ENCODE measurements at regions not wholly inside any gene's neighbourhood (a gene's known extent, or its start where the extent isn't known, plus 50 kb on each side); places are given as distances from the start of the nearest gene placed in this dataset.
A peak's percentile ranks its signal among the peaks of the same experiment; 100 is the strongest.
"Not testable (repeated sequence)": the region's sequence is repeated elsewhere in the genome, so short reads cannot be mapped to it uniquely, and the experiment has no call there.

DNA sequence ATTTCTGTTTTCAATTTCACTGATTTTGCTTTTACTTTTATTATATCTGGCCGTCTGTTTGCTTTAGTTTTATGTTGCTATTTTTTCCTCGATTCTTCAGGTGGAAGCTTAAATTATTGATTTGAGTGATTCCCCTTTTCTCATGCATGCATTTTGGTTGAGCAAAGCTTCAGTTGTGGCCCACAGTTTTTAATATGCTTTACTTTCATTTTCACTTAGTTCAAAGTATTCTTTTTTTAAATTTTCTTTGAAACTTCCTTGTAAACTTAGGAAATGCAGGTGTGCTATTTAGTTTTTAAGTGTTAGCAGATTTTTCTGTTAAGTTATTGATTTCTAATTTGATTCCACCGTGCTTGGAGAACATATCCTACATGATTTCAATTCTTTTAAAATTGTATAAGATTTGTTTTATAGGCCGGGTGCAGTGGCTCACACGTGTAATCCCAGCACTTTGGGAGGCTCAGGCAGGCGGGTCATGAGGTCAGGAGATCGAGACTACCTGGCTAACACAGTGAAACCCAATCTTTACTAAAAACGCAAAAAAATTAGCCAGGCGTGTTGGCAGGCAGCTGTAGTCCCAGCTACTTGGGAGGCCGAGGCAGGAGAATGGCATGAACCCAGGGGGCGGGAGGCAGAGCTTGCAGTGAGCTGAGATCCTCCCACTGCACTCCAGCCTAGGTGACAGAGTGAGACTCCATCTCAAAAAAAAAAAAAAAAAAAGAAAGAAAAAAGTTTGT is 531.2 kb downstream of the KIF2B start:
- no peak for DNase-seq (ENCODE audit: low spot score)

DNA sequence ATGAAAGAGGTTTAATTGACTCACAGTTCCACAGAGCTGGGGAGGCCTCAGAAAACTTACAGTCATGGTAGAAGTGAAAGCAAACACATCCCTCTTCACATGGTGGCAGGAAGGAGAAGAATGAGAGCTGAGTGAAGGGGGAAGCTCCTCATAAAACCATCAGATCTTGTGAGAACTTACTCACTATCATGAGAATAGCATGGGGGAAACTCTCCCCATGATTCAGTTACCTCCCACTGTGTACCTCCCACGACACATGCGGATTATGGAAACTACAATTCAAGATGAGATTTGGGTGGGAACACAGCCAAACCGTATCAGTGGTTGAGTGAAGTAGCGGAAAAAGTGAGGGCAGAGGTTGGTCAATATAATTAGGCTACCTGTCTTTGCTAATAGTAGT is 538.3 kb downstream of the KIF2B start:
- not testable (repeated sequence) for DNase-seq (ENCODE audit: low spot score)

DNA sequence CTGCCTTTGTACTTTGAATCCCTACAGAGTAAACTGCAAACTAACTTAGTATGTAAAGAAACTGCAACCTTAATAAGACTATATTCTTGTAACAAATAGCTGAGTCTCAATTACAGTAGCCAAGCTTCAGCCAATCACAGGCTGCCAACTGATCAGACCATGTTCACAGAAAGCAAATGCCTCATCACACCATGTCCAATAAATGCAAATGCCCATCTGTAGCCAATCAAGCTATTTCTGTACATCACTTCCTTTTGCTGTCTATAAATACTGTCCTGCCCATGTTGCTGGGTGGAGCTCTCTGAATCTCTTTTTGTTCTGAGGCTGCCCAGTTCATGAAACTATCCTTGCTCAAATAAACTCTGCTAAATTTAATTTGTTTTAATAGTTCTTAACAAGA is 531.7 kb upstream of the TOM1L1 start:
- no peak for DNase-seq (ENCODE audit: low spot score)

DNA sequence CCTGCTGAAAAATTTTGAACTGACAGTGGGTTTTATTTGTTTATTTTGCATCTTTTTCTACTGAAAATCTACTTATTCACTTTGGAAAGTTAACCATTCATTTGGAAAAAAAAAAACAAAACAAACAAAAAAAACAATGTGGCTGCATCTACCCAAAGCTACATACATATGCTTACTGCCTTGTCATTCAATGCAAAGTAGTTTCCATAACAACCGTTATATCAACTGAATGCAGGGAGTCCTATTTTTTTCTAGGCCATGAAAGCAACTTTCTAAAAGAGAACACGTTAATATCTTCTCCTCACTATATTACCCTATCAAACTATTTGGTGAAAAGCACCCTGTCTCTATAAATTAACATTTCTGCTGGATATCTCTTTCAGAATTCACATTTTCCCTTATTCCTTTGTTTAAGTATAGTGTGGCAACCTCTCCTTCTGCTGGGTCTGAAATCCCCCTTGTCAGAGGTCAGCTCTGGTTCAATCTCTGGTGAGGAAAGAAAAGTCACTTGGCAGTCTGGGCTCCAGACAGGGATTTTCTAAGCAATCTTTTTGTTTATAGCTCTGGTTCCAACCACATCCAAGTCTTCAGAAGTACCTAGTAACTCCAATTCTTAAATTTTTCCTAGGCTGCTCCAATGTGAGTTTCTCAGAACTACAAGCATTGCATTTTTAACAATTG is 528.4 kb upstream of the TOM1L1 start:
- DNase-seq (ENCODE audit: low spot score) = no peak

DNA sequence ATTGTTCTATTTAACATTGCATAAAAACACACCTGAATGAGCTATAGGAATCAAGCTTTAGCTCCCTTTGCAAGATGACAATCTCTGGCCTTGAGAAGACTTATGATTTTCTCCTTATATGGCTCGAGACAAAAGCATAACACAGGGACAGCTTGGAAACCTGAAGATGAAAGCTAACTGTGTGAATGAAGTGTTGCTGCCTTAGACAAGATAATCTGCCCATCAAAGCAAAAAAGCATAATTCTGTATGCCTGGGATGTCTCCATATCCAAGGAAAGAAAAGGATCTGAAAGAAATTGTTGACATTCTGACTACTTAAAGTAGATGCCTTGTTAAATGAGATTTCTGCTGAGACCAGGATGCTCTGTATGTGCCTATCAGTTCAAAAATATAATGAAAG is 526.7 kb upstream of the TOM1L1 start:
- DNase-seq (ENCODE audit: low spot score) = peak; percentile 69

DNA sequence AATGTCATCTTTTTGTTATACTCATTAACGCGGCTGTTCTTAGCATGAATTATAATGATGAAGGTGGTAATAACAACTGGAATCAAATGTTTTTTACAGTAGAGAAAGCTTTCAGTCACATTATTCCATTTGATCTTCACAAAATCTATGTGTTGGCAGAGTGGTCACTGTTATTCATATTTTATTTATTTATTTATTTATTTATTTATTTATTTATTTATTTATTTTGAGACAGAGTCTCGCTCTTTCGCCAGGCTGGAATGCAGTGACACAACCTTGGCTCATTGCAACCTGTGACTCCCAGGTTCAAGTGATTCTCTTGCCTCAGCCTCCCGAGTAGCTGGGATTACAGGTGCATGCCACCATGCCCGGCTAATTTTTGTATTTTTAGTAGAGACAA is 524.2 kb upstream of the TOM1L1 start:
- DNase-seq (ENCODE audit: low spot score) = not testable (repeated sequence)

DNA sequence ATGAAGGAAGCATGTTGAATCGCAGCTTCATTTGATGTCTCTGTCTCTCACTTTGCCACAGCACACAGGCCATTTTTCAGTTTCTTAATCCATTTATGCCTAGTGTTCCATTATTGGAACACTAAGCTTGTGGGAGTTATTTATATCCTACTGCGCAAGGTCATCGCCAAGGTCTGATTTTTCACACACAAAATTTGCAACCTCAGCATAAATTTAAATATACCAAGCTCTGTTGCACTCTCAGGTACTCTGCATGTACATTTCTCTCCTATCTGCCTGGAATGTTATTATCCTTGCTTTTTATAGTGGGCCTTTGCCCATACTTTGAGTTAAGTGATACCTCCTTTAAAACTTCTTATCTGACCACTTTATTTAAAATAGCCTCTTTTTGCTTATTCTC is 519.2 kb upstream of the TOM1L1 start:
- DNase-seq (ENCODE audit: low spot score) = no peak

DNA sequence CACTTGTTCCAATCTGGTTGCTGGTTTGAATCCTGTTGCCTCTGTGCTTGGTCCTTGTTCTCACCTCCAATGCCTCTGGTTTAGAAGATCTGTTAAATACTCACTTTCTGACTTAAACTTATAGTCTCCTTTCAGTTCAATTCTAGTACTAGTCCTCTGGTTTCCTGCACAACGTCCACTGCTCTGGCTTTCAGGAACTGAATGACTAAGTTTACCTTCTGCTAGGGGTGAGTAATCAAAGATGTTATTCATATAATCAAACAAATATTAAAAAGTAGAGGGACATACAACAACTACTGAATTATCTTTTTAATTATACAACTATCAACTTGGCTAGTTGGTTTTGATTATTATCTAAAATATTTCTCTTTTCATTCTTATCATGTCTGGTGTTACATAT is 496.4 kb upstream of the TOM1L1 start:
- no peak for DNase-seq (ENCODE audit: low spot score)

DNA sequence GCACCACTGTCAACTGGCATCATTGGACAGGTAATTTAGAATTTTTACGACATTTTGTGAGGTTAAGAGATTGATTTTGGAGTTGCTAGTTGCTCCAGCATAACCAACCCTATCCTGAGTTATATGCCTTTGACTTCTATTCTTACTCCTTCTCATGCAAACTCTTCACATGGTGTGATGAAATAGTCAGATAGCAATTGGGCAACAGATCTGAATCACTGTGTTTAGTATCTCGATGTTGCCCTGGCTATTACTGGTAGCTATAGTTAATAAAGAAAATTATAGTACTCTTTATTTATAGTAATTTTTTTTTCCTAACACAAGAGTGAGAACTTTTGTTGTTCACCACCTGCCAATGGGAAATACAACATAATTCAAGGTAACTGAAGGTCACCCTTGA is 494.8 kb upstream of the TOM1L1 start:
- DNase-seq (ENCODE audit: low spot score) = no peak

DNA sequence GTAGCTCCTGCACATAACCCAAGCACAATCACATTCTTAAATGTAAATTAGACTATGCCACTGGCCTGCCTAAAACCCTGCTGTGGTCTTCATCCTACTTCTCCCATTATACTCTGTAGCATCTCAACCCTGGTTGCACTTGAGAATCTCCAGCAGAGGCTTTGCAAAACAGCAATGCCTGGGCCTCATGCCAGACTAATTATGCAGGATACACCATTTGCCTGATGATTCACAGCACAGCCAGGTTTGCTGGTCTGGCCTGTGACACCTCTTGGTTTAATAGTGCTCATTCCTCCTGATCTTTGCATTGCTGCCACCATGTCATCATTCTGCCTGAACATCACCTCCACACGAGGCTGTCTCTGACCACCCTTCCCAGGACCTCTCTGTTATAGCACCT is 491.9 kb upstream of the TOM1L1 start:
- no peak for DNase-seq (ENCODE audit: low spot score)

DNA sequence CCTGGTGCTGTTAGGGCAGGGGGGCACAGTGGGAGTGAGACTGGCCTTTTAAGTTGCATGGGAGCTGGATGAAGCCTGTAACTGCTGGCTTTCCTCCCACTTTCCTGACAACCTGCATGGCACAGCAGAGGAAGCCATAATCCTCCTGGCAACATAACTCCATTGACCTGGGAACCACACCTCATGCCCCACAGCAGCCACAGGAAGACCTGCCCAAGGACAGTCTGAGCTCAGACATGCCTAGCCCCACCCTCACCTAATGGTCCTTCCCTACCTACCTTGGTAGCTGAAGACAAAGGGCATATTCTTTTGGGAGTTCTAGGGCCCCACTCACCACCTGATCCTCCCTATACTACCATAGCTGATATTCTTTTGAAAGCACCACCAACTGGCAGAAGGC is 482.2 kb upstream of the TOM1L1 start:
- DNase-seq (ENCODE audit: low spot score) = no peak

DNA sequence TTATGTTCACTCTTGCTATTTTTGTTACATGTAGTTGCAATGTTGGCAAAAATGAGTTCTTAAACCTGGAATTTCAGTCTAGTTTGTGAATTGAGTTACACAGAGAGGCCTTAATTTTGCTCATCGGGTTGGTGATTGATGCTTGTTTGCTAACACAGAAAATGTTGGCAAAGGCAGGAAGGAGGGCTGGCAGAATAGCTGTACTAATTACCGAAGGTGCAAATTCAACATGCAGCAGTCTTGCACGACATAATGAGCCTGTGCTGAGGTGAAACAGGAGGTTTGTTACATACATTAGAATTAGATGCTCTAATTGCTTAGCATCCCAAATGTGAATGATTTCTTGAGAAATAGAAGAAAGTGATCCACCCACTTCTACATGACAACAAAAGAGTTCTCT is 475.0 kb upstream of the TOM1L1 start:
- no peak for DNase-seq (ENCODE audit: low spot score)

DNA sequence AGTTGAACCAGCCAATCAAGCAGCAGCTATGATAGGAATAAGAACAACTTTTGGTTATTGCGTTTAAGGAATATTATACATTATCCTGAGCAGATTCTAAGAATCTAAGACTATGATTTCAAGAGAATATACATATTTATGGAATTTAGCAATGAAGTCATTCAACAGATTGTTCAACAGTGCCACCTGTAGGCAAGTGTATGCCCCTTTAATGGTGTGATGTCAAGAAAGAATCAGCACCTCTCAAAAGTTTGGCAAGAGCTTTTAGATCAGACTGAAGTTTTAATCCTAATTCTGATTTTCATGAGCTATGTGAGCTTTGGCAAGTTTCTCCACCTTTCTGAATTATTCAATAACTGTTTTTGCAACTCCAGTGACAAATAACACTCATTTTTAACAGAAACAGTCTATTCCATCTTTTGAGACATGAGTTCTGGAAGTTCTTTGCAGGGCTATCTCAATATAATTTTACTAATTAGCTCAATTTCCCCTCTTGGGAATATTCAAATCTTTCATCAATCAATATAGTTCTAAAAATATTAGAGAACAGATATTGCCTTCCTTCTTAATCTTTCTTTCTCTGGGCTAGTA is 474.3 kb upstream of the TOM1L1 start:
- peak; percentile 35 for DNase-seq (ENCODE audit: low spot score)

DNA sequence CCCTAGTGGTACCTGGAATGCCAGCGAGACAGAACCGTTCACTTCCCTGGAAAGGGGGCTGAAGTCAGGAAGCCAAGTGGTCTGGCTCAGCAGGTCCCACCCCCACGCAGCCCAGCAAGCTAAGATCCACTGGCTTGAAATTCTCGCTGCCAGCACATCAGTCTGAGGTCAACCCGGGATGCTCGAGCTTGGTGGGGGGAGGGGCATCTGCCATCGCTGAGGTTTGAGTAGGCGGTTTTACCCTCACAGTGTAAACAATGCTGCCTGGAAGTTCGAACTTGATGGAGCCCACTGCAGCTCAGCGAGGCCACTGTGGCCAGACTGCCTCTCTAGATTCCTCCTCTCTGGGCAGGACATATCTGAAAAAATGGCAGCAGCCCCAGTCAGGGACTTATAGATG is 464.7 kb upstream of the TOM1L1 start:
- DNase-seq (ENCODE audit: low spot score) = no peak

DNA sequence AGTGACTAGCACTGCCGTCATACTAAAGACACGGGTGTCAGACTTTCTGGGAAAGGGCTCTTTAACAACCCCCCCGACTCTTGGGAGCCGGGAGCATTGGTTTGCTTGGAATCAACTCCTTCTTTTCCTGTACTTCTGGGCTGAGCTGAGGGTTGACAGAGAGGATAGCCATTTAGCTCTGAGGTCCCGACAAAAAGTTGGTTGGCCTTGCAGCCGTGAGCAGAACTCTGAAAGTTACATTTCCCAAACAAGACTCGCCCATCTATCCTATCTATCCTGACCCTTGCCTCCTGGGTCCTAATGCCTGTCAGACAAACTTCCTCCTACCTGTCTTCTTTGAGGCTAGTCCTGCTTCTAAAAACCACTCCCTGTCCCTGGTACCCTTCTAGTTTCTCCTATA is 460.8 kb upstream of the TOM1L1 start:
- no peak for DNase-seq (ENCODE audit: low spot score)

DNA sequence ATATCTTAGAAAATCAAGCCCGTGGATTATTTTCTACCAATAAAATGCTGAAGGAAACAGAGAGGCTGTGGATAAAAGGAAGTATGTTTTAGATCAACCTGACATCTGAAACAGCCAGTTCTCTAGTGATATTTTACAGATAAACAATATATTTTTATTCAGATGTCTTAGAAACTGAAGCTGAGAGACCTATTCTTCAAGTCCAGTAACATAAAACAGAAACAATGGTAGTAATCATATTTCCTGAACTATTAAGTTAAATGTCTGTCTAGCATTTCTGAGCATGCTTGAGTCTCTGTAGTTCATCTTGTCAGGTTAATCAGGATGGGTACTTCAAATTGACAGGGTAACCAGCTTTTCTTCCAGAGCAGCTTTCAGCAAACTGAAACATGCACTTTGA is 449.6 kb upstream of the TOM1L1 start:
- peak; percentile 92 for DNase-seq (ENCODE audit: low spot score)

DNA sequence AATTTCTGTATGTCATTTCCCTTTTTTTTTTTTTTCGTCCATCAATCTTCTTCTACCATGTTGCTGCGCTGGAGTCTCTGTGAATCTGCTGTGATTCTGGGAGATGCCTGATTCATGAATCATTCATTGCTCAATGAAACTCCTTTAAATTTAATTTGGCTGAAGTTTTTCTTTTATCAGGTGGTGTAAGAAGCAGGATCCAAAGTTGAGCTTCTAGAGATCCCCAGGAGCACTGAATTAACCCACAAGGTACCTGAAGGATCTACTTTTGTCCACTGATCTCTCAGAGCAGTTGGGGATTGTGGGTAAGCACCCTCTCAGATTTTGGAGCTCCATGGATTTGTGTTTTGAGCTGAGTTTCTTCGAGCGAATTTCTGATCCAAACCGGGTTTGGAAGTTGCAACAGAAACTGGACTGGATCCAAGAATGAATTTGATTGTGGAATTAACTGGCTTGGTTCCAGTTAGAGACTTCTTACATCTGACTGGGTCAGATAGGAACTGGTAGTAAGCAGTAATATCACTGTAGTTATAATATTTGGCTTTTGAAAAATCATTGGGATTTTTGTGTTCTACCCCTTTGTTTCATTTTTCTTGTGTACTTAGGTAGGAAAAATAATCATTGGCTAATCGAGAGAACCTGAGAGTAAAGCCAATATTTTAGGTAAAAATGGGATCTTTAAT is 447.8 kb upstream of the TOM1L1 start:
- DNase-seq (ENCODE audit: low spot score) = no peak

DNA sequence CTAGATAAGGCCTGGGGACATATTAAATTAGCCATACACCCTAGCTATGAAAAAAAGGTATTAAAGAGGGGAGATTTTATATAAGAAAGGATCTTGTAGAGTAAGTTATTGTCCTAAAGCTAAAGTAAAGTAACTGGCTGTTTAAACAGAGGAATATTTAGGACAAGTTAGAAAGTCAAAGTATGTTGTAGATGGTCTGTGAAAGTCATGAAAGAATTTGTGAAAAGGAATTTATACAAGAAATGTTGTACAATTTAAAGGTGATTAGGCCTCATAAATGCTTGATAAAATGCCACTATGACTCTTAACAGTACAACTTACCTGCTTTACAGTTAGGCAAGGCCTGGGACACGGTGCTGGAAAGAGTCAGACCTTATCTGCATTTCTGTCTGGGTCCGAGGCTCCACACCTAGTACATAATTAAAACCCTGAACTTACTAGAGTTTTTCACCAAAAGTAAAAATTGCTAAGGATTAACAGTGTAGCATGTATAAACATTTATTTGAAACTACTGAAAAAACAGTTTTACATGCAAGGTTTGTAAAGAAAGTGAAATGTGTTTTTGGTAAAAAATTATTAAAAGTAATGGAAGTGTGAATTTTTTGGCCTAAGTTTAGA is 445.3 kb upstream of the TOM1L1 start:
- no peak for DNase-seq (ENCODE audit: low spot score)

DNA sequence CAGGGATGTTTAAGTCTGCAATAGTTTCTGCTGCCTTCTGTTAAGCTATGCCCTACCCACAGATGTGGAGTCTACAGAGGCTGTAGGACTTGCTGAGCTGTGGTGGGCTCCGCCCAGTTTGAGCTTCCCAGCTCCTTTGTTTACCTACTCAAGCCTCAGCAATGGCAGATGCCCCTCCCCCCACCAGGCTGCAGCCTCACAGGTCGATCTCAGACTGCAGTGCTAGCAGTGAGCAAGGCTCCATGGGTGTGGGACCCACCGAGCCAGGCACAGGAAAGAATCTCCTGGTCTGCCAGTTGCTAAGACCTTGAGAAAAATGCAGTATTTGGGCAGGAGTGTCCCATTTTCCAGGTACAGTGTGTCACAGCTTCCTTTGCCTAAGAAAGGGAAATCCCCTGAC is 435.2 kb upstream of the TOM1L1 start:
- DNase-seq (ENCODE audit: low spot score) = not testable (repeated sequence)

DNA sequence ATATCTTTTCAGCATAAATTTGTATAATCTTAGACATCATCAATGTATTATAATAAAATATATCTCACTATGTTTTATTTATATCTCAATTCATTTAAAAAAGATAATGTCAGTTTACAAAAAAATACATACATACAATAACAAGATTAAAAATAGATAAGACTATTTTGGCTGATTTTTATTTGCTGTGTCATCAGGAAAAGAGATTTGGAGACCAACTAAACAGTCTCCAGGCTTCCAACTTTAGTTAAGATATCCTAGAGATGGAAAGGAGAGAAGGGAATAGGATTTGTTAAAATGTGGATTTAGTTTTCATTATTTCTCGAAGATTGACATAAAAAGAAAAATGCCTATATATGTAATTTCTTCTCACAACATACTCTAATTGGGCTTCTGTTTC is 433.8 kb upstream of the TOM1L1 start:
- no peak for DNase-seq (ENCODE audit: low spot score)

DNA sequence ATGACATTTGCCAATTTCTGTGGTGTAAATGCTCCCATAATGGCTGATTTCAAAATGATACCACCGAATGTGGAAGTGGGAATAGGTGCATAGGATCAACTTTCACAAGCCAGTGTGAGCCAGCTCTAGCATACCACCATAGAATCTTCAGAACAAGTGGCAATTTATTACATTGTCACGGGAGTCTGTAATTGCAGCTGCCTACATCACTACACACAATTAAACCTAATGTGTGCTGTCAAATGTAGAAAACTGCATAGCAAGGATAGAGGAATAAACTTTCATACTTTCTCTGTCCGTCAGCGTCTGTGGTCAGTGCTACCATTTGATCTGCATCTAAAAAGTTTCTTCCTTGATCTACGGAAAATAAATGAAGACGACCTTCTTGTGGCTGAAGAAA is 417.8 kb upstream of the TOM1L1 start:
- DNase-seq (ENCODE audit: low spot score) = no peak

DNA sequence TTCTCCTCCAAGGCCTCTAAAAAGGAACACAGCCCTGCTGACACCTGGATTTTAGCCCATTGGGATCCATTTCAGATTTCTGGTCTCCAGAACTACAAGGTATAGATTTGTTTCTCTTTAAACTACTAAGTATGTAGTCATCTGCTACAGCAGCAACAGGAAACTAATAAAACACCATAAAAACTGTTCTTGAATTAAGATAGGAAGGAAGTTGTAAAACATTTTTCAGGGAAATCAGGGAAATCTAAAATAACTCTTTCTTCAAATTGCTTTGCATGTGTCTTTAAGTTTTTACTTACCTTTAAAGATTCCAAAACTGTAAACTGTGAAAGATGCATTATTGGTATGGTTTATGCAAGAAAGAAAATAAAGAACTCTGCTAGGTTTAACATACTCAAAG is 407.0 kb upstream of the TOM1L1 start:
- DNase-seq (ENCODE audit: low spot score) = no peak
